Inferior parietal cortex (tissue), 1 donor: ENCODE measurements at regions not wholly inside any gene's neighbourhood (a gene's known extent, or its start where the extent isn't known, plus 50 kb on each side); places are given as distances from the start of the nearest gene placed in this dataset.
A peak's percentile ranks its signal among the peaks of the same experiment; 100 is the strongest.

Source experiments
- DNase-seq: peaks from one replicate; pipeline ENCODE4 v3.0.0-alpha.2; 2016; ENCODE audit errors: extremely low spot score

GRCh38 chr14:96727980-96728717, 69.0 kb upstream of the VRK1 start:
- DNase-seq, result no peak

- DNase-seq, result no peak
Observed at GRCh38 chr14:96729889-96730288, 67.3 kb upstream of the VRK1 start.

- no peak for DNase-seq
Observed at GRCh38 chr14:96730386-96730785, 66.8 kb upstream of the VRK1 start.

- DNase-seq, result no peak
Observed at GRCh38 chr14:96734076-96734622, 63.0 kb upstream of the VRK1 start.

- no peak for DNase-seq
Observed at GRCh38 chr14:96735526-96735925, 61.7 kb upstream of the VRK1 start.

- DNase-seq, result no peak
Observed at GRCh38 chr14:96736439-96736838, 60.7 kb upstream of the VRK1 start.

- no peak for DNase-seq
Observed at GRCh38 chr14:96737881-96738280, 59.3 kb upstream of the VRK1 start.

- no peak for DNase-seq
Observed at GRCh38 chr14:96739200-96739910, 57.8 kb upstream of the VRK1 start.

- DNase-seq, result peak; percentile 60
Observed at GRCh38 chr14:96741151-96741977, 55.8 kb upstream of the VRK1 start.

GRCh38 chr14:96744262-96744661, 52.9 kb upstream of the VRK1 start:
- DNase-seq, result no peak

- no peak for DNase-seq
Observed at GRCh38 chr14:96745500-96746051, 51.6 kb upstream of the VRK1 start.

- DNase-seq, result no peak
Observed at GRCh38 chr14:96746101-96746500, 51.1 kb upstream of the VRK1 start.

- DNase-seq, result no peak
Observed at GRCh38 chr14:96747006-96747405, 50.2 kb upstream of the VRK1 start.
